Osteocyte (in vitro differentiated cells): ENCODE measurements at regions not wholly inside any gene's neighbourhood (a gene's known extent, or its start where the extent isn't known, plus 50 kb on each side); places are given as distances from the start of the nearest gene placed in this dataset.

Source experiments
- DNase-seq: peaks from one replicate; pipeline ENCODE4 v3.0.0; 2021; ENCODE audit warnings: mixed read lengths; ENCODE audit not compliant: unreplicated experiment; ENCODE audit errors: extremely low spot score
- H3K27ac Mint-ChIP-seq: one replicate; pipeline ENCODE4 v1.8.0; 2021; ENCODE audit warnings: mild to moderate bottlenecking, mixed read lengths; ENCODE audit not compliant: unreplicated experiment
- H3K27me3 Mint-ChIP-seq: one replicate; pipeline ENCODE4 v1.8.0; 2021; ENCODE audit warnings: mixed read lengths; ENCODE audit not compliant: unreplicated experiment
- H3K36me3 Mint-ChIP-seq: one replicate; pipeline ENCODE4 v1.8.0; 2021; ENCODE audit warnings: mixed read lengths; ENCODE audit not compliant: unreplicated experiment
- H3K4me1 Mint-ChIP-seq: one replicate; pipeline ENCODE4 v1.8.0; 2021; ENCODE audit warnings: mixed read lengths; ENCODE audit not compliant: unreplicated experiment
- H3K4me3 Mint-ChIP-seq: one replicate; pipeline ENCODE4 v1.8.0; 2021; ENCODE audit warnings: mild to moderate bottlenecking, moderate library complexity, mixed read lengths; ENCODE audit not compliant: unreplicated experiment
- H3K9me3 Mint-ChIP-seq: one replicate; pipeline ENCODE4 v1.8.0; 2021; ENCODE audit warnings: mixed read lengths; ENCODE audit not compliant: unreplicated experiment
- TF ChIP-seq, protein P1 (sequence below): fragments of 200-600 bp; sonication (generic); IDR thresholded peaks from 2 replicates; pipeline ENCODE4 v1.5.0; 2021; ENCODE audit warnings: antibody characterized with exemption, mild to moderate bottlenecking, moderate library complexity

GRCh38 chr3:161863775-161864174, 367.2 kb downstream of the OTOL1 start:
- H3K9me3 Mint-ChIP-seq, result no peaks in the 10 kb centered on the region
- no peaks in the 10 kb centered on the region for H3K36me3 Mint-ChIP-seq
- H3K4me3 Mint-ChIP-seq, result no peak overlapping the region
- TF ChIP-seq, protein P1, sequence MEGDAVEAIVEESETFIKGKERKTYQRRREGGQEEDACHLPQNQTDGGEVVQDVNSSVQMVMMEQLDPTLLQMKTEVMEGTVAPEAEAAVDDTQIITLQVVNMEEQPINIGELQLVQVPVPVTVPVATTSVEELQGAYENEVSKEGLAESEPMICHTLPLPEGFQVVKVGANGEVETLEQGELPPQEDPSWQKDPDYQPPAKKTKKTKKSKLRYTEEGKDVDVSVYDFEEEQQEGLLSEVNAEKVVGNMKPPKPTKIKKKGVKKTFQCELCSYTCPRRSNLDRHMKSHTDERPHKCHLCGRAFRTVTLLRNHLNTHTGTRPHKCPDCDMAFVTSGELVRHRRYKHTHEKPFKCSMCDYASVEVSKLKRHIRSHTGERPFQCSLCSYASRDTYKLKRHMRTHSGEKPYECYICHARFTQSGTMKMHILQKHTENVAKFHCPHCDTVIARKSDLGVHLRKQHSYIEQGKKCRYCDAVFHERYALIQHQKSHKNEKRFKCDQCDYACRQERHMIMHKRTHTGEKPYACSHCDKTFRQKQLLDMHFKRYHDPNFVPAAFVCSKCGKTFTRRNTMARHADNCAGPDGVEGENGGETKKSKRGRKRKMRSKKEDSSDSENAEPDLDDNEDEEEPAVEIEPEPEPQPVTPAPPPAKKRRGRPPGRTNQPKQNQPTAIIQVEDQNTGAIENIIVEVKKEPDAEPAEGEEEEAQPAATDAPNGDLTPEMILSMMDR, result no peak
- H3K4me1 Mint-ChIP-seq, result no peaks in the 10 kb centered on the region
- no peak overlapping the region for H3K27ac Mint-ChIP-seq
- H3K27me3 Mint-ChIP-seq, result no peaks in the 10 kb centered on the region
- DNase-seq, result no peak

DNA sequence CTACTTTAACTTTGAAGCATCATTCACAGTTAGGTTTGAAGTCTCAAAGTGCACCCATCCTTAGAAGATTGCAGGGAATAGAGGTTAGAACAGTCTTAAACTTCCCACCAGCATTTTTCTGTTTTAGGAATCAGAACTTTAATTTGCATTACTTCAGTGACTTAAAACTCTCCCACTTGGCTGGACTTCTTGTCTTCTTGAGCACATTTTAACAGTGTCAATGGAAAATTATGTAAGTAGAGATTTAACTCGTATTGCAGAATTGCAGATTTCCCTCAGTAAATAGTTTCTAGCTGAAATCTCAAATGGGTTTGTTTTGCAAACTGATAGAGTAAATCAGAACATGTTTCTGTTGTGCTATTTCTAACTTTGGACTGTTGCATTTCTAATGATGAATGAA, 369.6 kb downstream of the OTOL1 start:
- Mint-ChIP-seq H3K27me3 (no peaks in the 10 kb centered on the region), H3K9me3 (no peaks in the 10 kb centered on the region), H3K36me3 (no peaks in the 10 kb centered on the region), H3K27ac (no peak overlapping the region), H3K4me1 (no peaks in the 10 kb centered on the region), H3K4me3 (no peak overlapping the region)
- no peak for DNase-seq
- TF ChIP-seq, protein P1, result no peak

DNA sequence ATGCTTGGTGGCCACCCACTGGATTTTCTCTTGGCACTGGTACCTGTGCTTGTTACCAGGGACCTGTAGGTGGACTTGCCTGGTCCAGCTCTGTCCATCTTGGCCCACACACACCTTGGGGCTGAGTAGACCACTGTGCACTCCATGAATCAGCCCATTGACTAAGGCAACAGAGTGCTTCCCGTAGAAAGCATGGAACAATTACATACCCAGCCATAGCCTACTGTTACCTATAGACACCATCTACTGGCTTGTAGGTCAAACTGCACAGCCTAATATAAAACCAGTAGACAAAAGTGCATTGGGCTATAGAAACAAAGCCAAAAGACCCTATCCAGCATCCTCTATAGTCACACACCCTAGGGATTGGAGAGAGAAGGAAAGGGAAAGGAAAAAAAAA, 378.9 kb downstream of the OTOL1 start:
- Mint-ChIP-seq H3K4me1 (peaks cover 9% of the 10 kb centered on the region), H3K9me3 (peaks cover 15% of the 10 kb centered on the region), H3K27ac (no peak overlapping the region), H3K36me3 (no peaks in the 10 kb centered on the region), H3K27me3 (no peaks in the 10 kb centered on the region), H3K4me3 (no peak overlapping the region)
- DNase-seq, result no peak
- TF ChIP-seq, protein P1, result no peak

- no peaks in the 10 kb centered on the region for H3K36me3 Mint-ChIP-seq
- no peak for DNase-seq
These were observed 382.9 kb downstream of the OTOL1 start for GRCh38 chr3:161879470-161879869.

DNA sequence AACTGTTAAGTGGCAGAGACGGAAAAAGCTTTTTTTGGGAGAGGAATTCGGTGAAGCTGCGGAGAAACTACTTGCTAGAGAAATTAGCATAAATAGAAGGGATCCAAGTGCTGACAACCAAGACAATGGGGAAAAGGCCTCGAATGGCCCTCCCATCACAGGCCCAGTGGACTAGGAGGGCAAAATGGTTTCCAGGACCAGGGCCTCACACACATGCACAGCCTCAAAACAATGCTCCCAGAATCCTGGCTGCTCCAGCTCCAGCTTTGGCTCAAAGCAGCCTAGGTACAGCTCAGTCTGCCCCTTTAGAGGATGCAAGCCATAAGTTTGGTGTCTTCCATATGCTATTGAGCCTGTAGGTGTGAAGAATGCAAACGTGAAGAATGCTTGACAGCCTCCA, 388.2 kb downstream of the OTOL1 start:
- Mint-ChIP-seq H3K27me3 (no peaks in the 10 kb centered on the region), H3K36me3 (no peaks in the 10 kb centered on the region), H3K4me3 (no peak overlapping the region), H3K27ac (no peak overlapping the region), H3K9me3 (peaks cover 9% of the 10 kb centered on the region), H3K4me1 (peaks cover 7% of the 10 kb centered on the region)
- TF ChIP-seq, protein P1, result no peak
- no peak for DNase-seq

More at GRCh38 chr3:161879470-161879869, 382.9 kb downstream of the OTOL1 start:
- H3K27me3 Mint-ChIP-seq, result no peaks in the 10 kb centered on the region
- H3K4me3 Mint-ChIP-seq, result no peak overlapping the region
- TF ChIP-seq, protein P1, result no peak
- H3K9me3 Mint-ChIP-seq, result peaks cover 22% of the 10 kb centered on the region
- no peak overlapping the region for H3K27ac Mint-ChIP-seq
- no peaks in the 10 kb centered on the region for H3K4me1 Mint-ChIP-seq
